ENCODE measurements at regions not wholly inside any gene's neighbourhood (a gene's known extent, or its start where the extent isn't known, plus 50 kb on each side); places are given as distances from the start of the nearest gene placed in this dataset.

- Histone ChIP-seq H3K9me3 (no peaks in the 10 kb centered on the region), H3K27ac (no peak overlapping the region), H3K36me3 (no peaks in the 10 kb centered on the region), H3K4me3 (no peak overlapping the region), H3K4me1 (peaks cover 0 to 19% of the 10 kb centered on the region in 2 donors), H3K27me3 (no peaks in the 10 kb centered on the region)
- intact Hi-C loops (cut with DNase I): no loop called here
- no peak for DNase-seq (ENCODE audit: low spot score in 2 of 2)
- TF ChIP-seq, protein P1, sequence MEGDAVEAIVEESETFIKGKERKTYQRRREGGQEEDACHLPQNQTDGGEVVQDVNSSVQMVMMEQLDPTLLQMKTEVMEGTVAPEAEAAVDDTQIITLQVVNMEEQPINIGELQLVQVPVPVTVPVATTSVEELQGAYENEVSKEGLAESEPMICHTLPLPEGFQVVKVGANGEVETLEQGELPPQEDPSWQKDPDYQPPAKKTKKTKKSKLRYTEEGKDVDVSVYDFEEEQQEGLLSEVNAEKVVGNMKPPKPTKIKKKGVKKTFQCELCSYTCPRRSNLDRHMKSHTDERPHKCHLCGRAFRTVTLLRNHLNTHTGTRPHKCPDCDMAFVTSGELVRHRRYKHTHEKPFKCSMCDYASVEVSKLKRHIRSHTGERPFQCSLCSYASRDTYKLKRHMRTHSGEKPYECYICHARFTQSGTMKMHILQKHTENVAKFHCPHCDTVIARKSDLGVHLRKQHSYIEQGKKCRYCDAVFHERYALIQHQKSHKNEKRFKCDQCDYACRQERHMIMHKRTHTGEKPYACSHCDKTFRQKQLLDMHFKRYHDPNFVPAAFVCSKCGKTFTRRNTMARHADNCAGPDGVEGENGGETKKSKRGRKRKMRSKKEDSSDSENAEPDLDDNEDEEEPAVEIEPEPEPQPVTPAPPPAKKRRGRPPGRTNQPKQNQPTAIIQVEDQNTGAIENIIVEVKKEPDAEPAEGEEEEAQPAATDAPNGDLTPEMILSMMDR (IDR thresholded peaks at IDR 0.05): no peak
Measured at GRCh38 chr13:50119591-50119990, 104.3 kb downstream of the KCNRG start.

- no peak overlapping the region for H3K4me3 ChIP-seq
- H3K4me1 ChIP-seq: peaks cover 0 to 19% of the 10 kb centered on the region in 2 donors
- H3K9me3 ChIP-seq: no peaks in the 10 kb centered on the region
- intact Hi-C loops (cut with DNase I): loop anchor here (5.0 to 10.0 kb wide), 4 partner anchors 330 to 1682 kb away; partner anchors contain the start of genes DHRS12, INTS6 and KPNA3
- no peaks in the 10 kb centered on the region for H3K36me3 ChIP-seq
- no peak for DNase-seq (ENCODE audit: low spot score in 2 of 2)
- no peaks in the 10 kb centered on the region for H3K27me3 ChIP-seq
- TF ChIP-seq, protein P1 (IDR thresholded peaks at IDR 0.05): no peak
- peak overlapping the region; percentile 100 for H3K27ac ChIP-seq
Measured at GRCh38 chr13:50122455-50122854, 107.2 kb downstream of the KCNRG start.

GRCh38 chr13:50123002-50123401, 107.8 kb downstream of the KCNRG start:
- peaks cover 0 to 19% of the 10 kb centered on the region in 2 donors for H3K4me1 ChIP-seq
- H3K4me3 ChIP-seq: peak overlapping the region; percentile 76 to 90
- H3K36me3 ChIP-seq: no peaks in the 10 kb centered on the region
- H3K9me3 ChIP-seq: no peaks in the 10 kb centered on the region
- peak overlapping the region; percentile 100 for H3K27ac ChIP-seq
- TF ChIP-seq, protein P1 (IDR thresholded peaks at IDR 0.05): no peak
- intact Hi-C loops (cut with DNase I): loop anchor here (5.0 to 10.0 kb wide), 4 partner anchors 331 to 1682 kb away; partner anchors contain the start of genes DHRS12, INTS6 and KPNA3
- no peaks in the 10 kb centered on the region for H3K27me3 ChIP-seq
- DNase-seq (ENCODE audit: low spot score in 2 of 2): no peak

DNA sequence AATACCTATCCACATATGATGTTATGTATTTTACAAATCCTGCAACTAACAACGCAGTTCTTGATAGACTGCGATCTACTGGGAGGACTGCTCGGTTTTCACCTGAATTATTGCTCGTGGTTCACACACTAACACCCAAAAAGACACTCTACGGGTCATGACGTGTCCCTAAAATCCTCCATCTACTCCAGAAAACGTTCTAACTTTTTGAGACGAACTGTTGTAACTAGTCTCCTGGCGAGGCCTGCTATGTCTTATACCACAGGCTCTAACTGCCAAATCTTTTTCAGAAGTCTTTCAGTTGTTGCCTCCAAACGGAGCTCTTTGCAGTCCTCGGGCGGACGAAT, 108.2 kb downstream of the KCNRG start:
- intact Hi-C loops (cut with DNase I): loop anchor here (5.0 to 10.0 kb wide), 4 partner anchors 331 to 1681 kb away; partner anchors contain the start of genes DHRS12, INTS6 and KPNA3
- no peaks in the 10 kb centered on the region for H3K36me3 ChIP-seq
- peaks cover 0 to 19% of the 10 kb centered on the region in 2 donors for H3K4me1 ChIP-seq
- TF ChIP-seq, protein P1 (IDR thresholded peaks at IDR 0.05): no peak
- peak overlapping the region; percentile 76 to 90 for H3K4me3 ChIP-seq
- H3K9me3 ChIP-seq: no peaks in the 10 kb centered on the region
- no peak for DNase-seq (ENCODE audit: low spot score in 2 of 2)
- no peaks in the 10 kb centered on the region for H3K27me3 ChIP-seq
- peak overlapping the region; percentile 100 for H3K27ac ChIP-seq

- intact Hi-C loops (cut with DNase I): loop anchor here (1.0 to 10.0 kb wide), 6 partner anchors 128 to 1681 kb away; partner anchors contain the start of genes DHRS12, INTS6, KPNA3 and SPRYD7
- H3K4me1 ChIP-seq: peaks cover 0 to 20% of the 10 kb centered on the region in 2 donors
- DNase-seq (ENCODE audit: low spot score in 2 of 2): peak; percentile 92 to 98
Measured at GRCh38 chr13:50123862-50124535, 108.8 kb downstream of the KCNRG start.

More at GRCh38 chr13:50123862-50124535, 108.8 kb downstream of the KCNRG start:
- H3K27ac ChIP-seq: peak overlapping the region; percentile 100
- H3K4me3 ChIP-seq: peak overlapping the region; percentile 76 to 90
- H3K27me3 ChIP-seq: no peaks in the 10 kb centered on the region
- no peaks in the 10 kb centered on the region for H3K36me3 ChIP-seq
- TF ChIP-seq, protein P1 (IDR thresholded peaks at IDR 0.05): no peak
- H3K9me3 ChIP-seq: no peaks in the 10 kb centered on the region
